Pancreas (tissue), 10 donors: ENCODE measurements at regions not wholly inside any gene's neighbourhood (a gene's known extent, or its start where the extent isn't known, plus 50 kb on each side); places are given as distances from the start of the nearest gene placed in this dataset.

ENCODE experiments used
- ATAC-seq, 4 donors: fragments of 200-7000 bp; cut with Tn5 transposase; one replicate each; pipeline versions ENCODE4 v1.8.0 to v1.9.1; 2020; ENCODE audit warnings: mild to moderate bottlenecking in 4 of 4, moderate library complexity in 4 of 4
- DNase-seq, 6 donors: peaks; one replicate each; pipeline ENCODE4 v3.0.0-alpha.2; 2020
- FAIRE-seq: peaks from 2 replicates; lab custom pipeline; 2012; peaks lifted over from hg19 to GRCh38; lab: Jason Lieb, UNC
- H3K27ac ChIP-seq, 4 donors: fragments of 200-600 bp; sonication (generic); 1 replicate in 3 of 4; 2 replicates in 1 of 4; pipeline versions ENCODE4 v1.5.0 to v1.8.0; 2020
- H3K27me3 ChIP-seq, 4 donors: fragments of 200-600 bp; one replicate each; pipeline ENCODE4 v1.8.0; 2021
- H3K36me3 ChIP-seq, 3 donors: fragments of 200-600 bp; sonication (generic) in 1 of 3; one replicate each; pipeline versions ENCODE4 v1.5.0 to v1.8.0; 2020 to 2021
- H3K4me1 ChIP-seq, 3 donors: fragments of 200-600 bp; one replicate each; pipeline ENCODE4 v1.8.0; 2021
- H3K4me3 ChIP-seq, 4 donors: fragments of 200-600 bp; sonication (generic) in 2 of 4; one replicate each; pipeline versions ENCODE4 v1.5.0 to v1.8.0; 2020 to 2021
- H3K9me3 ChIP-seq, 4 donors: fragments of 200-600 bp; one replicate each; pipeline ENCODE4 v1.8.0; 2021
- WGBS, 2 donors: extraction: QIAGEN DNeasy Blood & Tissue Kit; methylation state at CpG; one replicate each; pipeline ENCODE4 v1.1.7; 2013; 5-methylcytosine and 5-hydroxymethylcytosine counted together
- intact Hi-C, 3 donors: fragments of 100-400 bp; cut with DNase I; formaldehyde crosslinking; loops; one replicate each; pipeline versions ENCODE4 v1.11.1 to v1.14.2; 2022
- TF ChIP-seq, protein P1 (sequence below), 4 donors: fragments of 200-600 bp; sonication (generic) in 3 of 4; IDR thresholded peaks; one replicate each; pipeline versions ENCODE4 v1.5.0 to v1.8.0; 2021; ENCODE audit warnings: antibody characterized with exemption in 4 of 4
- donor health status: healthy with polysubstance abuse.
- donor health status: DM: no; HTN: no; CAD: no; lungs with moderate emphysema.
- donor health status: DM: no; HTN: no; CAD: no.
- donor health status: control.
- donor health status: control.
- donor health status: Bipolar disorder and iron deficiency.
- donor health status: DM: yes; HTN: yes; CAD: no.
- donor health status: DM: no; HTN: no; CAD: no.
- donor health status: DM: no; HTN: no; CAD: no.
- donor health status: DM: yes; HTN: yes; CAD: no.

DNA sequence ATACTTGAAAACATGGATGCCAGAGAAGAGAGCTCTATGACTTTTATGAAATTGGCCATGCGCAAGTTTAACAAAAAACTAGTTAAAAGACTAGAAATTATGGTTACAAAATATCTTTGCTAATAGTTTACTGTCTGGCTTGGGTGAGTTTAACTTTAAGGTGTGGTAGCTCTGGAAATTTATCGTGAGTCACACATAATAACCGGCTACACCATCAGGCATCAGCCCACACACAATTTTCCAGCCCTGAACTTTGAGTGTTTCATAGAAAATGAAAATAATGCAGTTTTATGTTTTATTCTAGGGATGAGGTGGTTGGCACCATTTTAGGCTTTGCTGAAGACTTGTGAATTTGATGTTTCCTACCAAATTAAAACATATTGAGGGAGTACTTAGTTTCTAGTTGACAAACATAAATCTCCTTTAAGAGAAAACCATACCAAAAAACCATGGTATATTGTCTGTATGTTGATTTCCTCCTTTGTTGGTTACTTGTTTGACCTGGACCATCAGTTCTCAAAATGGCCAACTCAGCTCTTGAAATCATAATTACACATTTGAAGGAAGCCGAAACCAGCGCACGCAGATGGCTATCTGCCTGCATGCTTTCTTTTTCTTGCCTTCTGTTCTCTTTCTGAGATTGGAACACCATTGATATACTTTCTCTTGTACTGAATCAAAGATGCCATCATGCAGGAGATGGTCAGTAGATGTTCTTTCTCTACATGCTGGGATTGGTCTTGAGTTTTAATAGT, 125.1 kb downstream of the AKAP11 start:
- intact Hi-C loops, result no loop called here
- TF ChIP-seq, protein P1, sequence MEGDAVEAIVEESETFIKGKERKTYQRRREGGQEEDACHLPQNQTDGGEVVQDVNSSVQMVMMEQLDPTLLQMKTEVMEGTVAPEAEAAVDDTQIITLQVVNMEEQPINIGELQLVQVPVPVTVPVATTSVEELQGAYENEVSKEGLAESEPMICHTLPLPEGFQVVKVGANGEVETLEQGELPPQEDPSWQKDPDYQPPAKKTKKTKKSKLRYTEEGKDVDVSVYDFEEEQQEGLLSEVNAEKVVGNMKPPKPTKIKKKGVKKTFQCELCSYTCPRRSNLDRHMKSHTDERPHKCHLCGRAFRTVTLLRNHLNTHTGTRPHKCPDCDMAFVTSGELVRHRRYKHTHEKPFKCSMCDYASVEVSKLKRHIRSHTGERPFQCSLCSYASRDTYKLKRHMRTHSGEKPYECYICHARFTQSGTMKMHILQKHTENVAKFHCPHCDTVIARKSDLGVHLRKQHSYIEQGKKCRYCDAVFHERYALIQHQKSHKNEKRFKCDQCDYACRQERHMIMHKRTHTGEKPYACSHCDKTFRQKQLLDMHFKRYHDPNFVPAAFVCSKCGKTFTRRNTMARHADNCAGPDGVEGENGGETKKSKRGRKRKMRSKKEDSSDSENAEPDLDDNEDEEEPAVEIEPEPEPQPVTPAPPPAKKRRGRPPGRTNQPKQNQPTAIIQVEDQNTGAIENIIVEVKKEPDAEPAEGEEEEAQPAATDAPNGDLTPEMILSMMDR (IDR thresholded peaks at IDR 0.05), result no peak
- ATAC-seq, result no peak
- DNase-seq, result no peak
- Histone ChIP-seq H3K9me3 (no peaks in the 10 kb centered on the region), H3K27me3 (no peaks in the 10 kb centered on the region), H3K4me3 (no peak overlapping the region), H3K27ac (no peak overlapping the region), H3K4me1 (no peaks in the 10 kb centered on the region), H3K36me3 (no peaks in the 10 kb centered on the region)
- 88 to 90% methylated on average over 6 of the region's 6 CpGs for WGBS, 2 donors
- FAIRE-seq, result no peak

DNA sequence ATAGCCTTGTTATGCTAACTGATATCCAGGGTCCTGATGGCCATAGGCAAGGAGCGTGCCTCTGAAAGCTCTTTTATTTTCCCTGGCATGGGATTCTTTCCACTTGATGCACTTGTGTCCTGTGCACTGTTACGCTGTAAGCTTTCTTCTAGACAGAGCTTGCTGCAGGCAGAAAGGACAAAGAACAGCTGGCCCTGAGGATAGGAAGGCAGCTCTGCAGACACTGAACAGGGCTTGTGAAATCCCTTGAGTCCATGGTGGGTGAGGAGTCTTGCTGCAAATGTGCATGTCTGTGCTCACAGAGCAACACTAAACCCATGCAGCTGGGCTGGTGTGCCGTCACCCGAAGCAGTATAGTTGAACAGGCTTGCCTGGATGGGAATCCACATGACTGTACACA, 126.6 kb downstream of the AKAP11 start:
- H3K4me3 ChIP-seq, result no peak overlapping the region
- FAIRE-seq (no peak), ATAC-seq (no peak), DNase-seq (no peak)
- 73 to 81% methylated on average over 4 of the region's 4 CpGs for WGBS, 2 donors
- no peaks in the 10 kb centered on the region for H3K36me3 ChIP-seq
- H3K9me3 ChIP-seq, result no peaks in the 10 kb centered on the region
- no peaks in the 10 kb centered on the region for H3K27me3 ChIP-seq
- intact Hi-C loops, result no loop called here
- no peak overlapping the region for H3K27ac ChIP-seq
- TF ChIP-seq, protein P1 (IDR thresholded peaks at IDR 0.05), result no peak
- H3K4me1 ChIP-seq, result no peaks in the 10 kb centered on the region

DNA sequence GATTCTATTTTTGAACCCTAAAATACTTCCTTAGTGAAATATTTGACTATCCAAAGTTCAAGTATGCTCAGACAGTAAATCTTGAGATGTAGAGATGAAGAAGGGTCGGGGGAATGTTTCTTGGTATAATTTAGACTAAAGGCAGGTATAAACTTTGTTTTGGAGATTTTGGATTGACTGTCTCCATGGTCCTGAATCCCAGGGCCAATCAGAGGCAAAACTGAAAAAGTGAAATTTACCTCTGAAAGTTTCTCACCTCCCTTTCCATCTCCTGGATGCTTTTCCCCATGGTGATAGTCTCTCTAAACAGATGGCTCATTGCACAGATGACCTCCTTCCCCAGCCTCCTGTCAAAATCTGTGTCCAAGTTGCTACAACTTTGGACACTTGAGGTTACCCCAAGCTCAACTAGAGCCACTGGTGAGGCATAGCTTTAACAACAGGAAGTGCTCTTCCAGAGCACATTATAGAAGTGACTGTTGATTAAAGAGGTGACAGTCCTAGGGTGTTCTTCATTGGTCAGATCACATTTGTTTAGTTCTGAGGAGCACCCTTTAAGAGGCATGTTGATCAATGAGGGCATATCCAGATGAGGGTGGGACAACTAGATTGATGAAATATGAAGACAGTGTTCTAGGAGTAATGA, 128.4 kb downstream of the AKAP11 start:
- H3K27me3 ChIP-seq, result no peaks in the 10 kb centered on the region
- H3K4me3 ChIP-seq, result no peak overlapping the region
- H3K9me3 ChIP-seq, result no peaks in the 10 kb centered on the region
- intact Hi-C loops, result no loop called here
- H3K36me3 ChIP-seq, result no peaks in the 10 kb centered on the region
- ATAC-seq, result no peak
- H3K4me1 ChIP-seq, result no peaks in the 10 kb centered on the region
- DNase-seq, result no peak
- no peak for FAIRE-seq
- 49 to 56% methylated on average over 1 of the region's 1 CpG for WGBS, 2 donors
- TF ChIP-seq, protein P1 (IDR thresholded peaks at IDR 0.05), result no peak
- H3K27ac ChIP-seq, result no peak overlapping the region

DNA sequence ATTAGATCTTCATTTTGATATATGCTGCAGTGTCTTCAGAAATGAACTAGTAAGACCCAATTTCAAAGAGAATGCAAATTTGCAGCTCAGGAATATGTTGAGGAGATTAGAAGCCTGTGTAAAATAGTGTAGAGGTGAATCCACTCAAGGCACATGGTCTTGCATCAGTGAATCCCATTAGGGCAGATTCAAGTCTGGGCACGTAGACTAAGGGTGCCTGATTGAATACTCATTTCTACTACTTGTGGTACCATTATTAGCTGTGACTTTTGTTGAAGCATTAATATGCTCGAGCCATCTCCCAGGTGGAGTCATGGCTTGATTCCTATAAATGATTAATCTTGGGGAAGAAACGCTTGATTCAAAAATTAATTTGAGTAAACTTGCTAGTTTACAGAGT, 129.4 kb downstream of the AKAP11 start:
- no peaks in the 10 kb centered on the region for H3K4me1 ChIP-seq
- DNase-seq (no peak), FAIRE-seq (no peak), ATAC-seq (no peak)
- intact Hi-C loops, result no loop called here
- WGBS, 2 donors, result 50 to 60% methylated on average over 3 of the region's 3 CpGs
- no peaks in the 10 kb centered on the region for H3K36me3 ChIP-seq
- H3K9me3 ChIP-seq, result no peaks in the 10 kb centered on the region
- TF ChIP-seq, protein P1 (IDR thresholded peaks at IDR 0.05), result no peak
- no peak overlapping the region for H3K27ac ChIP-seq
- H3K27me3 ChIP-seq, result no peaks in the 10 kb centered on the region
- H3K4me3 ChIP-seq, result no peak overlapping the region
